ENCODE measurements at regions not wholly inside any gene's neighbourhood (a gene's known extent, or its start where the extent isn't known, plus 50 kb on each side); places are given as distances from the start of the nearest gene placed in this dataset.

DNA sequence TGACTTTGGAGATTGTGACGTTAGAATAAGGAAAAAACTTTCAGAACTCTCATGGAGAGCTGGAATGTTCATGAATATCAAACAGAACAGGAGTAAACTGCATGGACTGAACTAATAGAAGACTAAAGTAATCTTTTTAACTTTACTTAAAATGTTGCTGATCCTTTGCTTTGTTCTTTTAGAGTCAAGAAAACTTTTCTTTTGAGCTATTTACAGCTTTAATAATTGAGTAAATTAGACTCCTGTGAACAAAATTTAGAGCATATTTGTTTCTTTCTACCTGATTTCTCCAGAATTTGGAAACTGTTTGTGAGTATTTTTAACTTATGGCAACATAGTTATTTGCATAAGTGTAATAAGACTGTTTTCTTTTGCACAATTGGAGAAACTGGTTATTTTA is 146.3 kb downstream of the CDCA7 start:
- H3K9me3 ChIP-seq = peaks cover 0 to 29% (median 15%) of the 10 kb centered on the region in 8 donors
- intact Hi-C loops (cut with DNase I; ENCODE audit: low total_unique reads) = no loop called here
- no peak overlapping the region for H3K4me3 ChIP-seq
- no peak overlapping the region for H3K27ac ChIP-seq
- no peak for DNase-seq
- WGBS, 5 donors = 78 to 91% (median 79%) methylated on average over 1 of the region's 1 CpG
- H3K36me3 ChIP-seq = no peaks in the 10 kb centered on the region
- H3K4me1 ChIP-seq = no peaks in the 10 kb centered on the region
- peaks cover 0 to 23% (median 0%) of the 10 kb centered on the region in 7 donors for H3K27me3 ChIP-seq (replicated peaks in 1 of 7)
- TF ChIP-seq, protein P1, sequence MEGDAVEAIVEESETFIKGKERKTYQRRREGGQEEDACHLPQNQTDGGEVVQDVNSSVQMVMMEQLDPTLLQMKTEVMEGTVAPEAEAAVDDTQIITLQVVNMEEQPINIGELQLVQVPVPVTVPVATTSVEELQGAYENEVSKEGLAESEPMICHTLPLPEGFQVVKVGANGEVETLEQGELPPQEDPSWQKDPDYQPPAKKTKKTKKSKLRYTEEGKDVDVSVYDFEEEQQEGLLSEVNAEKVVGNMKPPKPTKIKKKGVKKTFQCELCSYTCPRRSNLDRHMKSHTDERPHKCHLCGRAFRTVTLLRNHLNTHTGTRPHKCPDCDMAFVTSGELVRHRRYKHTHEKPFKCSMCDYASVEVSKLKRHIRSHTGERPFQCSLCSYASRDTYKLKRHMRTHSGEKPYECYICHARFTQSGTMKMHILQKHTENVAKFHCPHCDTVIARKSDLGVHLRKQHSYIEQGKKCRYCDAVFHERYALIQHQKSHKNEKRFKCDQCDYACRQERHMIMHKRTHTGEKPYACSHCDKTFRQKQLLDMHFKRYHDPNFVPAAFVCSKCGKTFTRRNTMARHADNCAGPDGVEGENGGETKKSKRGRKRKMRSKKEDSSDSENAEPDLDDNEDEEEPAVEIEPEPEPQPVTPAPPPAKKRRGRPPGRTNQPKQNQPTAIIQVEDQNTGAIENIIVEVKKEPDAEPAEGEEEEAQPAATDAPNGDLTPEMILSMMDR (IDR thresholded peaks at IDR 0.05 in 8 of 11, conservative IDR thresholded peaks at IDR 0.05 in 3 of 11) = no peak
- TF ChIP-seq POLR2AphosphoS5 (IDR thresholded peaks at IDR 0.05) (no peak), POLR2A (IDR thresholded peaks at IDR 0.05) (no peak)

DNA sequence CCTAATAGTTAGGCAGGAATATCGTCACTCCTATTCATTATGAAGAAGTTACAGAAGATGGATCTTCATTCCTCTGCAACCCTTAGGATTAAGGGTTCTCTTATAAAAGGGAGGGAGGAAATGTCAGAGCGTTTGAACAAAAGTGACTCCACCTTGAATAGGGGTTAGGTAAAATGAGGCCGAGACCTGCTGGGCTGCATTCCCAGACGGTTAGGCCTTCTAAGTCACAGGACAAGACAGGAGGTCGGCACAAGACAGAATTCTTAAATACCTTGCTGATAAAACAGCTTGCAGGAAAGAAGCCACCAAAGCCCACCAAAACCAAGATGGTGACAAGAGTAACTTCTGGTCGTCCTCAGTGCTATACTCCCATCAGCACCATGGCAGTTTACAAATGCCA is 147.6 kb downstream of the CDCA7 start:
- intact Hi-C loops (cut with DNase I; ENCODE audit: low total_unique reads) = no loop called here
- no peak overlapping the region for H3K27ac ChIP-seq
- H3K36me3 ChIP-seq = no peaks in the 10 kb centered on the region
- DNase-seq = no peak
- no peaks in the 10 kb centered on the region for H3K4me1 ChIP-seq
- WGBS, 5 donors = 80 to 91% (median 89%) methylated on average over 6 of the region's 6 CpGs
- H3K9me3 ChIP-seq = peaks cover 0 to 28% (median 15%) of the 10 kb centered on the region in 8 donors
- H3K4me3 ChIP-seq = no peak overlapping the region
- peaks cover 0 to 23% (median 0%) of the 10 kb centered on the region in 7 donors for H3K27me3 ChIP-seq (replicated peaks in 1 of 7)
- TF ChIP-seq, protein P1 (IDR thresholded peaks at IDR 0.05 in 8 of 11, conservative IDR thresholded peaks at IDR 0.05 in 3 of 11) = no peak
- TF ChIP-seq POLR2AphosphoS5 (IDR thresholded peaks at IDR 0.05) = no peak
- no peak for TF ChIP-seq POLR2A (IDR thresholded peaks at IDR 0.05)

DNA sequence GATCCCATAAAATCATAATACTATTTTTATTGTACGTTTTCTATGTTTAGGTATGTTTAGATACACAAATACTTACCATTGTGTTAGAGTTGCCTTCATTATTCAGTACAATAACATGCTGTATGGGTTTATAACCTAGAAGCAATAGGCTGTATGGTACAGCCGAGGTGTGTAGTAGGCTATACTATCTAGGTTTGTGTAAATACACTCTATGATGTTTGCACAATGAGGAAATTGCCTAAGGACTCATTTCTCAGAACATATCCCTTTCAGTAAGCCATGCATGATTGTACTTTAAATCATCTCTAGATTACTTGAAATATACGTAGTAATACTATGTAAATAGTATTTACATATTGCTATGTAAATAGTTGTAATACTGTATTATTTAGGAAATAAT is 156.7 kb downstream of the CDCA7 start:
- H3K4me1 ChIP-seq = no peaks in the 10 kb centered on the region
- peaks cover 0 to 9% (median 0%) of the 10 kb centered on the region in 7 donors for H3K27me3 ChIP-seq (replicated peaks in 1 of 7)
- peaks cover 0 to 6% (median 0%) of the 10 kb centered on the region in 8 donors for H3K9me3 ChIP-seq
- no peak overlapping the region for H3K4me3 ChIP-seq
- TF ChIP-seq, protein P1 (IDR thresholded peaks at IDR 0.05 in 8 of 11, conservative IDR thresholded peaks at IDR 0.05 in 3 of 11) = no peak
- H3K27ac ChIP-seq = no peak overlapping the region
- no peaks in the 10 kb centered on the region for H3K36me3 ChIP-seq
- 62 to 89% (median 79%) methylated on average over 3 of the region's 3 CpGs for WGBS, 5 donors
- DNase-seq = no peak
- intact Hi-C loops (cut with DNase I; ENCODE audit: low total_unique reads) = no loop called here

DNA sequence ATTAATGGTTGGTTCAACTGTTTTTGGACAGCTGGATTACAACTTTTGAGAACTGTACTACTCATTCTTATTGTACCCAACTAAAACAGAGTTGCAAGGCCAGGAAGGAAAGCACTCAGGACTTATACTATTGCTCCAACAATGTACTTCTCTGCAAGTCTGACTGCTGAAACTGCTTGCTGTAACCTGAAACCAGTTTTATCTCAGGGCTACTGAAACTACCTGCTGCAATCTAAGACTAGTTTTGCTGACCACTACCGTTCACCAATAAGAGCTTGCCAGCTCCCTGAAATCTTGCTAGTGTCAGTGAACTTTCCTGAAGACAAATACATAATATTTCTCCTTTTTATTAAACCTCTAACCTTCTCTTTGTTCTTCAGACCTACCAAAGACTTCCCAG is 157.3 kb downstream of the CDCA7 start:
- TF ChIP-seq POLR2AphosphoS5 (IDR thresholded peaks at IDR 0.05) = no peak
- TF ChIP-seq, protein P1 (IDR thresholded peaks at IDR 0.05 in 8 of 11, conservative IDR thresholded peaks at IDR 0.05 in 3 of 11) = no peak
- TF ChIP-seq POLR2A (IDR thresholded peaks at IDR 0.05) = no peak
- peaks cover 0 to 9% (median 0%) of the 10 kb centered on the region in 7 donors for H3K27me3 ChIP-seq (replicated peaks in 1 of 7)
- H3K4me3 ChIP-seq = no peak overlapping the region
- H3K36me3 ChIP-seq = no peaks in the 10 kb centered on the region
- peaks cover 0 to 8% (median under 1%) of the 10 kb centered on the region in 8 donors for H3K9me3 ChIP-seq
- no peak overlapping the region for H3K27ac ChIP-seq
- WGBS, 5 donors = 79 to 85% (median 84%) methylated on average over 1 of the region's 1 CpG
- DNase-seq = no peak
- intact Hi-C loops (cut with DNase I; ENCODE audit: low total_unique reads) = no loop called here
- H3K4me1 ChIP-seq = no peaks in the 10 kb centered on the region
